ENCODE measurements at regions not wholly inside any gene's neighbourhood (a gene's known extent, or its start where the extent isn't known, plus 50 kb on each side); places are given as distances from the start of the nearest gene placed in this dataset.
"Not testable (repeated sequence)": the region's sequence is repeated elsewhere in the genome, so short reads cannot be mapped to it uniquely, and the experiment has no call there.

DNA sequence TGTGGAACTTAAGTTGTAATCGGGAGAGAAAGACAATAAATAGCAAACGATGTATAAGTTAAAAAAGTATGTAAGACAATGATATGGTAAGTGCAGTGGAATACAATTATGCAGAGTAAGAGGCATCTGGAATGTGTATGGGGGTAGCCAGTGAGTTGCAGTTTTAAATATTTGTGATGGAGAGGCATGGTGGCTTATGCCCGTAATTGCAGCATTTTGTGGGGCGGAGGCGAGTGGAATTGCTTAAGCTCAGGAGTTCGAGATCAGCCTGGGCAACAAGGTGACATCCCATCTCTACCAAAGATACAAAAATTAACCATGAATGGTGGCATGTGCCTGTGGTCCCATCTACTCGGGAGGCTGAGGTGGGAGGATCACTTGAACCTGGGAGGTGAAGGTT, 52.5 kb upstream of the WDFY3 start:
- DNase-seq: no peak

DNA sequence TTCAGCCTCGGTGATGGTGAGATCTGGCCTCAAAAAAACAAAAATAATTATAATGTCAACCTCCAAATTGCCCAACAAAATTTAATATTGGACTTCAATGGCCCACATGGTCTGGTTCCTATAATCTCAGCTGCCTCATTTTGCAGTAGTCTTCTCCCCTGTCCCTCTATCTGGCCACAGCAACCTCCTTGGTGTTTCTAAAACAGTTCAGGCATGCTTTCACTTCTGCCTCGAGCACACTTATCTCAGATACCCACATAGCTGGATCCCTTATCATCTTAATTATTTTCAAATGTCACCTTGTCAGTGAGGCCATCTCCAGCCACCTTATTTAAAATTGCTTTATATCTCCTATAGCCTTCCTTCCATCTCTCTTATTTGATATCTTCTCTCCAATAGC, 52.9 kb upstream of the WDFY3 start:
- DNase-seq: no peak

DNA sequence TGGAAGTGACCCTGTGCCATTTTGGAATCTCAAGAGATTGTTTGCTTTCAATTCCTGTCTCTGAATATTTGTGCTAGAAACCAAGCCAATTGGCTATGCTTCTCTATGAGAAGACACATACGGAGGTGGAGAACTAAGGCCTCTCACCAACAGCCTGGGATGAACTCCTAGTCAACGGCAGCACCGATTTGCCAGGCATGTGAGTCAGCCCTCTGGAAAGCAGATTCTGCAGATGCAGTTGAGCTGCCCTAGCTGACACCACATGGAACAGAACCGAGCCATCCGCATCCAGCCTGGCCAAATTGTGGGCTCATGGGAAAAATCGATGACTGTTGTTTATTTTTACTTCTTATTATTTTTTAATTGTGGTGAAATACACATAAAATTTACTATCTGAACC, 58.2 kb upstream of the WDFY3 start:
- no peak for DNase-seq

DNA sequence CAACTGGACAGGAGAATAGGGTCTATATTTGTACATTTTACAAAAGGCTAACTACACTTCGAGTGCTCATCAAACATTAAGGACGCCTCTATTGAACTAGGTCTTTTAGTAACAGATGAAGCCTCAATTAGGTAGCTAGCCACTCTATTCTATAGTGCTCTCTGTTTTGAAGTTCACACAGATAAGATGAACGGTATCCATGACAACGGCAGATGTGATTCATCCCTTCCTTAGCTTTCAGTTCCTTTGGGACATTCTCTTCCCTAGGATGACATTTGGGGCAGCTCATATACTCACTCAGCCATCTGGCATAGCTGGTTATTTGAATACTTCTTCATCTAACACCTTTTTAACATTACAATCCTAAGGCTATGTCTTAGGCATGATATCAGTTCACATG, 62.4 kb upstream of the WDFY3 start:
- DNase-seq: no peak

DNA sequence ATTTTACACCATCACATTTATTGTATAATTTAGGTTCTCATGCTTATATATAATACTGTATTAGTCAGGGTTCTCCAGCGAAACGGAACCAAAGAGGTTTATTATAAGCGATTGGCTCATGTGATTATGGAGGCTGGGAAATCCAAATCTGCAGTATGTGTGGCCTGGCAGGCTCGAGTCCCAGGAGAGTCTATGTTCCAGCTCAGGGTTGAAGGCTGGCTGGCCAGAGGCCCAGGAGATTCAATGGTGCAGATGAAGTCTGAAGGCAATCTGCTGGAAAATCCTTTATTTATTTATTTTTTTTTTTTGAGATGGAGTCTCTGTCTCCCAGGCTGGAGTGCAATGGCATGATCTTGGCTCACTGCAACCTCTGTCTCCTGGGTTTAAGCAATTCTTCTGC, 63.0 kb upstream of the WDFY3 start:
- no peak for DNase-seq

DNA sequence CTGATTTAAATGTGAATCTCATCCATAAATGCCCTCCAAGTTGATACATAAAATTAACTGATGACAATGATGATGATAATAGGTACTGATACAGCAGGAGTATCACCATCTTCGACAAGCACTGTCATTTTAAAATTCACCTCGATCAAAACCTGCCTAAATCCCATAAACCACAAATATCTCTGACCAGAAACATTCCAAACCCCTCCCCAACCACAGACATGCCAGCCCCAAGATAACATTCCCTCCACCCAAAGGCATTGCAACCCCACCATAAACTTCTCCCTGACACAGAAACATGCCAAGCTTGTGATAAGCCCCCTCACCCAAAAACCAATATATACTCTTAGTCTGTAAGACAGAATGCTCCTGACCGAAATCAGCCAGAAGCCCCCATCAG, 63.7 kb upstream of the WDFY3 start:
- DNase-seq: no peak

DNA sequence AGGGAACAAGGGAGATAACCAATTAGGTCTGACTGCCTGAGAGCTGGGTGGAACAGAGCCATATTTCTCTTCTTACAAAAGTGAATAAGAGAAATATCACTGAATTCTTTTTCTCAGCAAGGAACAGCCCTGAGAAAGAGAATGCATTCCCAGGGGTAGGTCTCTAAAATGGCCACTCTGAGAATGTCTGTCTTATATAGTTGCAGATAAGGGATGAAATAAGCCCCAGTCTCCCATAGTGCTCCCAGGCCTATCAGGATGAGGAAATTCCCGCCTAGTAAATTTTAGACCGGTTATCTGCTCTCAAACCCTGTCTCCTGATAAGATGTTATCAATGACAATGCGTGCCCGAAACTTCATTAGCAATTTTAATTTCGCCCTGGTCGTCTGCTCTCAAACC, 67.3 kb upstream of the WDFY3 start:
- not testable (repeated sequence) for DNase-seq

DNA sequence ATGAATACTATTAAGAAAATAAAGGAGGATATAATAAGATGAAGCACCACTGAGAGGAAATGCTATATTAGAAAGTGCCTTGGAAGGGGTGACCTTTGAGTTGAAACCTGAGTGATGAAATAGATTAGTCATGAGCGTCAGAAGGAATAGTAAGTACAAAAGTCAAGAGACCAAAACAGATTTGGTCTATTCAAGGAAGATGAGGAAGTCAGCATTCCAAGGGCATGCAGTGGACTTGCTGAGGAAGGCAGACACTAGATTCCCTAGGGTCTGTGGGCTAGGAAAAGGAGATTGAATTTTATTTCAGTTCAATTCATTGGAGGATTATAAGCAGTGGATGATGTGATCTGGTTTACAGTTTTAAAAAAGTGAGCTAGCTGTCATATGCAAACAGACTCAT, 73.0 kb upstream of the WDFY3 start:
- DNase-seq: peak; percentile 6

DNA sequence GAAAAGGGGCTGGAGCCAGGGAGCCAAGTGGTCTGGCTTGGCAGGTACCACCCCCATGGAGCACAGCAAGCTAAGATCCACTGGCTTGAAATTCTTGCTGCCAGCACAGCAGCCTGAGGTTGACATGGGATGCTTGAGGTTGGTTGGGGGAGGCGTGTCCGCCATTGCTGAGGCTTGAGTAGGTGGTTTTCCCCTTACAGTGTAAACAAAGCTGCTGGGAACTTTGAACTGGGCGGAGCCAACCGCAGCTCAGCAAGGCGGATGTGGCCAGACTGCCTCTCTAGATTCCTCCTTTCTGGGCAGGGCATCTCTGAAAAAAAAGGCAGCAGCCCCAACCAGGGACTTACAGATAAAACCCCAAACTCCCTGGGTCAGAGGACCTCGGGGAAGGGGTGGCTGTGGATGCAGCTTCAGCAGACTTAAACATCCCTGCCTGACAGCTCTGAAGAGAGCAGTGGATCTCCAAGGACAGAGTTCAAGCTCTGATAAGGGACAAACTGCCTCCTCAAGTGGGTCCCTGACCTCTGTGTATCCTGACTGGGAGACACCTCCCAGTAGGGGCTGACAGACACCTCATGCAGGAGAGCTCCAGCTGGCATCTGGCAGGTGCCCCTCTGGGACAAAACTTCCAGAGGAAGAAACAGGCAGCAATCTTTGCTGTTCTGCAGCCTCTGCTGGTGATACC, 77.5 kb upstream of the WDFY3 start:
- not testable (repeated sequence) for DNase-seq

DNA sequence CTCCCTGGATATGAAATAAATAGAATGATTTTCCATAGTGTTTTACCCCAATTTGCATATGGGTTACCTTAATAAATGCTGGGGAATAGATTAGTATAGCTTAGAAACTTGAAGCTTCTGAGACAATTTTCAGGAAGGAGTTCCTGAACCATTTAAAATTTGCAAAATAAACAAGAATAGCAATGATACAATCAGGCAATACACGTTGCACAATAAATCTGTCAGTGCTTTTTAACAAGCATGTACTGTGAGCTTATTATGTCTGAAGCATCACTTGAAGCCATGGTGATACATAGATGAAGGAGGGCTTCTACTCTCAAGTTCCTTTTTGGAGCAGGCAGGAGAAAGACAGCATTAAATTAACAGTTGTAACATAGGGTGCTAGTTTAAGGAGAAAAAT, 84.2 kb upstream of the WDFY3 start:
- DNase-seq: no peak

DNA sequence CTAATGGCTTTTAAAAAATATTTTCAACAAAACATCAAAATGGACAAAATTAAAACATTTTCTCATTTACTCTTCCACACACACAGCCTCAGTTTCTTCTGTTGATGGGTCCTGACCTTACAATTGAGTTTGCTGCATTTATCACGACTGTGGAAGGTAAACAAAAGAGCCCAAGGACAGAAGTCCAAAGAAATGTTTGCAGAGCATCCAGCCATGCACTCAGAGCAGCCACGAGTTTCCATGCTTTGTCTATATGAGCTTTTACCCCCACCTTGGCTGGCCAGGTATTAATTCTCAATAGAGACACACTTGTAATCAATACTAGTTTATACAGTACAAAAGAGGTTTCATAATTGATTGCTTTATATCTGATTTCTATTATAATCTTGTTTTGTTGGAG, 85.0 kb upstream of the WDFY3 start:
- no peak for DNase-seq

DNA sequence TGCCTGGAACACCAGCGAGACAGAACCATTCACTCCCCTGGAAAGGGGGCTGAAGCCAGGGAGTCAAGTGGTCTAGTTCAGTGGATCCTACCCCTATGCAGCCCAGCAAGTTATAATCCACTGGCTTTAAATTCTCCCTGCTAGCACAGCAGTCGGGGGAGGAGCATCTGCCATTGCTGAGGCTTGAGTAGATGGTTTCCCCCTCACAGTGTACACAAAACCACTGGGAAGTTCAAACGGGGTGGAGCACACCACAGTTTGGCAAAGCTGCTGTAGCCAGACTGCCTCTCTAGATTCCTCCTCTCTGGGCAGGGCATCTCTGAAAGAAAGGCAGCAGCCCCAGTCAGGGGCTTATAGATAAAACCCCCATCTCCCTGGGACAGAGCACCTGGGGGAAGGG, 88.4 kb upstream of the WDFY3 start:
- not testable (repeated sequence) for DNase-seq

DNA sequence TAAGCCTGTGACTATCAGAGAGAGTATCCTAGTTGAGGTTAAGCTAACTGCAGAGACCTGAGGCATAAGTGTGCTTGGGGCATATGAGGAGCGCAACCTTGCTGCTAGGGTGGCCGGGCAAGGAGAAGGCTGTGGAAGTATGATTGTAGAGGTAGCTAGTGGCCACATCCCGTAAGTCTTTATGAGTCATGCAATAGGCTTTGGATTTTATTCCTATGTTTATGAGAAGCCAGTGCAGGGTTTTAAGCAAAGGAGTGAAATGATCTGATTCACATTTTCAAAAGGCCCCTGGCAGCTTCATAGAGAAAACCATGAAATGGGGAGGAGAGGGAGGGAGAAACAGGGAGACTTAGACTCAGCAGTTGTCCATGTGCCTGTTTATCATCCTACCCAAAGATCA, 92.1 kb upstream of the WDFY3 start:
- DNase-seq: no peak

DNA sequence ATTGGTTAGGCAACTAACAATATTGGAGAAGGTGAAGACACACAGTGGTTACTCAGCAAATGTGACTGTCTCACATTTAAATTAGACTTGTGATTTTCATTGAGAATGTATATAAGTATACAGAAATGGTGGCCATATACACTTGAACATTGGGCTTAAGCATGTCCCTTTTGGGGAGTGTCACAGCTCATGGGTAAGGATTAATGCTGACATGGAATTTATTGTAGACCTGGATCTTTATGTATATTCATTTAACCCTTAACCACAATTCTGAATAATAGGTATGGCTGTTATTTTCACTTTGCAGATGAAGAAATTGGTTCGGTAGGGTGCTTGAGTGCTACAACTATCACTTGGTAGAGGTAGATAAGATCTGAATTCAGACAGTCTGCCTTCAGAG, 95.5 kb upstream of the WDFY3 start:
- DNase-seq: no peak

DNA sequence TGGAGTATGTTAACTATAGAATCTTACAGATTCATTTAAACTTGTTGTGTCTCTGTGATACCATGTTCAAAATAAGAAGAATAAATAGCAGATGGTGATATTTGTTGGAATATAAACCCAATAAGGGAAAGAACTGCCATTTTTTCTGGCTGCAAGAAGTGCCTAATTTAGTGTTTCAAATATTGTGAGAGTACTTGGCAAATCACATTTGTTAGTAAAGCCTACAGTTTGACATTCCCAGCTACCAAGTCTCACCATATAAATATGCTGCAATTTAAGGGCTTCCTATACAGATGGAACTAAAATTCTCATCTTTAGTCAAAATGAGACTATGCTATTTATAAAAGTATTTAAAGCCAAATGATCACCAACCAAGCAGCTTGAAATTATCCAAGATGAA, 96.0 kb upstream of the WDFY3 start:
- no peak for DNase-seq

DNA sequence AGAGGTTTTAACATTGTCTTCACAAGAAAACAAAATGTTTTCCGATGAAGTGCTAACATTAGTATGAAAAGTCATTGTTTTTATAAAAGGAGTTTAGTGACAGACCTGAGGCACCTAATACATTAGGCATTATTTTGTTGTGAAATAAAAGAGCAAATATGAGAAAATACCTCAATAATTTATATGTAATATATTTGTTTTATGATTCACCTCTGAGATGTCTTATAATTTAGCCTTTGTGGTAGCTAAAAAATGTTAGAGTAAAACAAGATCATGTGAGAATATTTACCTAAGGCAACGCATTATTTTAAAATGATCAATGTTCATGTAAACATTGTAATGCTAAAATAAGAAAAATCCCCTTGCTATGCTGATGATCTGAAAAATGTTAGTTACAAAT, 100.9 kb upstream of the WDFY3 start:
- DNase-seq: no peak

DNA sequence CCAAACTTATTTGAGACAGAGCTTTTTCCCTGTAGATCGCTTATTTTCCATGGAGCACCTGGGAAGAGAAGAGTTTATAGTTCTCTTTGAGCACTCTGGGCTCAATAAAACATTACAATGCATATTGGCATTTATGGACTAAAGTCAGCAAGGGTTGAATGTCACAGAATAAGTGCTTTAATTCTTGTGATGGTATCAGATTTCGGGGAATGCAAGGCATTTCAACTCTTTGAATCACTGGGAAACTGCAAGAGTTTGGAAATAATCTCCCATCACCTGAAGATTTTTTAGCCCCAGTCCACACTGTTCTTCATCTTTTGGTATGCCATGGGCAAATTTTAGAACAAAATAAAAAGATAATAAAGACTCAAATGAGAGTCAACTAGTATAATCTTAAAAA, 111.5 kb upstream of the WDFY3 start:
- no peak for DNase-seq

DNA sequence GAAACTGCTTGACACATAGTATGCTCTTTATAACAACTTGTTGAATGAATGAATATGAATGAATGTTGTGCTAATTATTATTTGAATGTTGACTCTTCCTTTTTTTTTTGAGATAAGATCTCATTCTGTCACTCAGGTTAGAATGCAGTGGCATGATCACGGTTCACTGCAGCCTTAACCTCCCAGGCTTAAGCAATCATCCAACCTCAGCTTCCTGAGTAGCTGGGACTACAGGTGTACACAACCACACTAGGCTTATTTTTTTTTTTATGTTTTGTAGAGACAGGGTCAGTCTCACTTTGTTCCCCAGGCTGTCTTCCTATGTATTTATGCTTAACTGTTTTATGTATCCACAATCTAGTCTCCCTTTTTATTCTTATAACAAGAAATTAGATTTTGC, 114.7 kb upstream of the WDFY3 start:
- no peak for DNase-seq

DNA sequence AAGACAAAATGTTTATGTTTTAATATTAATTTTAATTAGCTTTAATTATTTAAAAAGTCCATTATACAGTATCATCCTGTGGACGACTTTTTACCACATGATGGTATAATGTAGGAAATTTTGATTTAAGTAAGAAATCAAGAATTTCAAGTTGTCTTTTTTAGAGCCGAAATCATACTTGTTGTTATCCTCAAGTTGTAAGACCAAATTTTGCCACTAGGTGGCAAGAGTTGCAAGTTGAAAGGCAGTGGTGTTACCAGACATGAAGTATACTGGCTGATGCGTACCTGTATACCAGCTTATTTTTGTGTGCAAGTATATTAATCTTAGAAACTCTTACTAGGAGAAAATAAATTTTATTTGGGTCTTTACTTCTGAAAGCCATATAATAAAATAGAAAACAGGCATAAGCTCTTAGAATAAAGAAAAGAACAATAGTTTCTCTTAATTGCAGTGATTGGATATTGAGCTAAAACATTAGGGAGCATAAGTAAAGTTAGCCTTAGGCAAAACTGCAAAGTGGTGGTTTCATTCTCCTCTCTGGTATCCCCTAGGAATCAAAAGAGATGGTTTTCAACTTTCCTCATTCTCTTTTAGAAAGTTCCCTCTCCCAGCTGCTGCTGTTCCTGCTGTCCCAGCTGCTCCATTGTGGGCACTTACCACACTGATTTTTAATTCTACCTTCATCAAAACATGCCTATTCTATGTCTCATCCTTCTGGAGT, 118.0 kb upstream of the WDFY3 start:
- peak; percentile 72 for DNase-seq

DNA sequence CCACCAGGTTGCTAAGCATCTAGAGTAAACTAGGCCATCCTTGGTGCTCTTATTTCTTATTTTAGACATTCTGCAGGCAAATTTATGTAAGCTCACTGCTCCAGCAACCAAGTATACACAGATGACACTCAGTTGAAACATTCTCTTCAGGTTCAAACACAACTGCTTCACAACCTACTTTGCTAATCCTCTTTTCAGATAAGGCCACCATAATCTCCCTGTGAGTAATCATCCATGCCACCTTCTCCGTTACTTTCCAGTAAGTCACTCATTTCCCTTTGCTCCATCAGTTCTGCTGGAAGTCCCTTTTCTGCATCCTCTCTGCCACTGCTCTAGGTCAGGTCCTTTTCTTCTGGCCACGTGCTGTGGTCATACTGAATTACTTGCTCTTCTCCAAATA, 120.2 kb upstream of the WDFY3 start:
- DNase-seq: no peak

DNA sequence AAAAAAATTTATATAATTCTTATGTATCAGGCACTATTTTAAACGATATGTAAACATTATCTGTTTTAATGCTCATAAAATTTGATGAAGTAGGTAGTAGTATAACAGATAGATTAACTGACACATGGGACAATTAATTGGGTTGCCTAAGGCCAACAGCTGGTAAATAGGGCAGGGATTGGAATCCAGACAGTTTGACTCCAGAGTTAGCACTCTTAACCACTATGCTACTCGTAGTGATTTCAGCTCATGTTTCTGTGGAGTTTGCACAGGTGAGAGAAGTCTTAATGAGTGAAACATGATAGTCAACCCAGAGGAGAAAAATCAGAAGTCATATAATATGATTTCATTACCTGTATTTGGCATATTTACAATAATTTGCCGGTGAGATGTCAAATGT, 126.0 kb upstream of the WDFY3 start:
- no peak for DNase-seq

DNA sequence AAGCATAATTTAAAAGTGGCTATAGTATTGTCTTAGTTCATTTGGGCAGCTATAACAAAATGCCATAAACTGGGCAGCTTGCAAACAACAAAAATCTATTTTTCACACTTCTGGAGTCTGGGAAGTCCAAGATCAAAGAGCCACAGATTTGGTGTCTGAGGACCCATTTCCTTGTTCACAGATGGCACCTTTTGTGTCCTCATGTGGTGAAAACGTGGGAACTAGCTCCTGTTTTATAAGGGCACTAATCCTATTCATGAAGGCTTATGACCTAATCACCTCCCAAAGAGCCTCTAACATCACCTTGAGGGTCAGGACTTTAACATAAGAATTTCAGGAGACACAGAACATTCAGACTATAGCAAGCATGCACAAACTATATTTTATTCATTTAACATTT, 126.5 kb upstream of the WDFY3 start:
- DNase-seq: no peak

DNA sequence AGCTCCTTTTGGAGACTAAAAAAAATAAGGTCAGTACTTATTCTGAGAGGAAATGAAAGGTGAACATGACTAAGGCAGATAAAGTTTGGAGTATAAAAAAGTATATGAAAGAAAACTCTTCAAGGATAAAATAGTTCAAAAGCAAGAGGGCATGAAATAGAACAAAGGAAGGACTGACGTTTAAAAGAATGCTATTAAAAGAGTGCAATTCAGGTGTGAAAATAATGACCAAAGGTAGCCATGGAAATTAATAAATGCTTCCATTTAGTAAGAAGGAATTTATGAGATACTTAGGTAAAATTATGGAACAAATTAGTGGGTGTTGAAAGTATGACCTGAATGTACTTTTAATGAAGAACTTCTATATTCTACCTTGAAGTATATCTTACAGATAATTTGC, 128.2 kb upstream of the WDFY3 start:
- no peak for DNase-seq

DNA sequence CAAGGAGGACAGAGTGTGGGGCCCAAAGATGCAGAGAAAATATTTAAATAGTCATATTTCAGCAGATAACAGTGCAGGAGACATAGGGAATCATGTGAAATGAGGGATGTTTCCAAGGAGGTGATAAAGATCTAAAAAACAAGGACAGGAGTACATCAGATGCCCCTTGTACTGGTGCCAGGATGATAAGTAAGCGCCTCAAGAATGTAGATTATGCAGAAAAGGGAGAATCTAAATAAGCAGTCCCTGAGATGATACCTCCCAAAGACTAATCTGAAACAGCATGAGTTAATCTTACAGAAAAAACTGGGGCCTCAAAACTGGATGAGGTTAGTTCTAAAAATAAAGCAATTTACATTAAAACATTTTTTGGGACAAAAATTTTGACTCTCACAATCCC, 136.1 kb upstream of the WDFY3 start:
- DNase-seq: no peak

DNA sequence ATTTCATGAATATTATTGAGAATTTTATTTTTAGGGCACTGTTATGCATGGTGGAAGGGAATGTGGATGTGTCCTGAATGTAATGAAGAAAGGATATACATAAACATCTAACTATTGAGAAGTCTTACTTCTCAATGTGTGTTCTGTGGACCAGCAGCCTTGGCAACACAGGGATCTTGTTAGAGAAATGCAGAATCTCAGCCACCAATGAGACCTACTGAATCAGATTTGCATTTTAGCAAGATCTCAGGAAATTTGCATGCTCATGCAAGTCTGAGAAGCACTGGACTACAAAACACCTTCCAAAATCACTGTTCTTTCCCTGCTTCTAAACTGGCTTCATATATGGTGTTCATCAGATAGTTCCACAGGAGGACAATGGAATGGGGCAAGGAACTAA, 139.7 kb upstream of the WDFY3 start:
- no peak for DNase-seq

Data from suppressor macrophage treated with lipopolysaccharide for 4 hours (primary cell).